NB4 (cell line): ENCODE measurements at regions not wholly inside any gene's neighbourhood (a gene's known extent, or its start where the extent isn't known, plus 50 kb on each side); places are given as distances from the start of the nearest gene placed in this dataset.

ENCODE experiments used
- CTCF ChIP-seq: IDR thresholded peaks from one replicate; pipeline ENCODE4 v1.5.1; 2012; ENCODE audit warnings: low read depth, low read length
- MAX ChIP-seq: IDR thresholded peaks from 2 replicates; pipeline ENCODE4 v1.6.1; 2011; ENCODE audit warnings: low read depth, low read length
- MYC ChIP-seq: IDR thresholded peaks from 2 replicates; pipeline ENCODE4 v1.6.1; 2011; ENCODE audit warnings: low read depth, low read length
- POLR2A ChIP-seq: IDR thresholded peaks from 2 replicates; pipeline ENCODE4 v1.6.1; 2011; ENCODE audit warnings: mild to moderate bottlenecking; ENCODE audit not compliant: insufficient read length; ENCODE audit errors: extremely low read depth

- TF ChIP-seq CTCF (no peak), POLR2A (no peak), MYC (no peak), MAX (no peak)
These were observed 265.0 kb downstream of the DUSP6 start for GRCh38 chr12:89087149-89087825.
